ENCODE measurements at regions not wholly inside any gene's neighbourhood (a gene's known extent, or its start where the extent isn't known, plus 50 kb on each side); places are given as distances from the start of the nearest gene placed in this dataset.

DNA sequence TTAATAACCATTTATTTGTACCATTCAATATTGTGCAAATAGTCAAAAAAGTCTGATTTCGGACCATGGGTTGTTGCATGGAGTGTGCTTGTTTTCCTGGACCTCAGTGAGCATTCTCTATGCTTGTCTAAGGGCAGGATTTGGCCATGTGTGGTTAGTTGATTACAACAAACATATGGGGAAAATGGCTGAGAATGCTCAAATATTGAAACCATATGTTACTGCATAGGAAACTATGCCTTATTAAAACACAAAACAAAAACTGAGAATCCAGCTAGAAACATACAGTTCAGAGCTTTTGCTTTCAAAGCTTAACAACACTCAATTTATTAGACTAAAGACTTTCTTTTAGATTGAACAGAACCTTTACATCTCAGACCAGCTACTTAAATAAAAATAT, 928.3 kb downstream of the NR2F1-AS1 start:
- TF ChIP-seq, protein P1, sequence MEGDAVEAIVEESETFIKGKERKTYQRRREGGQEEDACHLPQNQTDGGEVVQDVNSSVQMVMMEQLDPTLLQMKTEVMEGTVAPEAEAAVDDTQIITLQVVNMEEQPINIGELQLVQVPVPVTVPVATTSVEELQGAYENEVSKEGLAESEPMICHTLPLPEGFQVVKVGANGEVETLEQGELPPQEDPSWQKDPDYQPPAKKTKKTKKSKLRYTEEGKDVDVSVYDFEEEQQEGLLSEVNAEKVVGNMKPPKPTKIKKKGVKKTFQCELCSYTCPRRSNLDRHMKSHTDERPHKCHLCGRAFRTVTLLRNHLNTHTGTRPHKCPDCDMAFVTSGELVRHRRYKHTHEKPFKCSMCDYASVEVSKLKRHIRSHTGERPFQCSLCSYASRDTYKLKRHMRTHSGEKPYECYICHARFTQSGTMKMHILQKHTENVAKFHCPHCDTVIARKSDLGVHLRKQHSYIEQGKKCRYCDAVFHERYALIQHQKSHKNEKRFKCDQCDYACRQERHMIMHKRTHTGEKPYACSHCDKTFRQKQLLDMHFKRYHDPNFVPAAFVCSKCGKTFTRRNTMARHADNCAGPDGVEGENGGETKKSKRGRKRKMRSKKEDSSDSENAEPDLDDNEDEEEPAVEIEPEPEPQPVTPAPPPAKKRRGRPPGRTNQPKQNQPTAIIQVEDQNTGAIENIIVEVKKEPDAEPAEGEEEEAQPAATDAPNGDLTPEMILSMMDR (IDR thresholded peaks at IDR 0.05) = no peak
- no peaks in the 10 kb centered on the region for H3K27me3 Mint-ChIP-seq (ENCODE audit: low read depth)
- H3K4me3 Mint-ChIP-seq (ENCODE audit: unreplicated experiment) = no peak overlapping the region
- peaks cover 3% of the 10 kb centered on the region for H3K36me3 Mint-ChIP-seq (ENCODE audit: low read depth)
- H3K27ac Mint-ChIP-seq (ENCODE audit: unreplicated experiment) = no peak overlapping the region
- H3K9me3 Mint-ChIP-seq (ENCODE audit: low read depth) = peaks cover 3% of the 10 kb centered on the region
- H3K4me1 Mint-ChIP-seq (ENCODE audit: low read depth) = peaks cover 3% of the 10 kb centered on the region
- DNase-seq (ENCODE audit: low spot score) = no peak

DNA sequence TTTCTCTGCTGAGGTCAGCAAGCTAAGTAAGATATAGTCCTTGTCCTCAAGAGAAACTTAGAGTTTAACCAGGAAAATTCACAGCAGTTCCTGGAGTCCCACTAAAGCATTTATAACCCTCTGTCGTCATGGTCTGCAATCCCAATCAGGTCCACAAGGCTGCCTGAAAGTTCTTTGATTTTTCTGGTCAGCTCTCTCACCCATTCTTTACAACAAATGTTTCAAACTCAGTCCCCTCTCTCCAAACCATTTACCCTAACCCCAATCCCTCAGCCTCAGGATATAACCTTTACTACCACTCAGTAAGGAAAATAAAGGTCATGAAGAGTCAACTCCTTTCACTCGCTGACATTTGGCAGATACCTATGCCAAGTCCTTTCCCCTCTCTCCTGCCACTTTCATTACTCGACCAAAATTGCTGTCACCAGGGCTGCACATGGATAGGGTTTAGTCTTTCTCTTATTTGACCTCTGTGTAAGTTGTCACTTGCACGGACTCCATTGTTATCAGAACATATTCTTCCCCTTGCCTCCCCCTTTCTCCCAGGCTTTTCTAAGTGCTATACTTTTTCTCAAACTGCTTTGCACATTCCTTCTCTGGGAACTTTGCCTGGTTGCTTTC, 936.6 kb downstream of the NR2F1-AS1 start:
- no peak overlapping the region for H3K4me3 Mint-ChIP-seq (ENCODE audit: unreplicated experiment)
- TF ChIP-seq, protein P1 (IDR thresholded peaks at IDR 0.05) = peak; percentile 30
- peaks cover 3% of the 10 kb centered on the region for H3K36me3 Mint-ChIP-seq (ENCODE audit: low read depth)
- H3K4me1 Mint-ChIP-seq (ENCODE audit: low read depth) = peaks cover 13% of the 10 kb centered on the region
- no peak overlapping the region for H3K27ac Mint-ChIP-seq (ENCODE audit: unreplicated experiment)
- no peaks in the 10 kb centered on the region for H3K27me3 Mint-ChIP-seq (ENCODE audit: low read depth)
- H3K9me3 Mint-ChIP-seq (ENCODE audit: low read depth) = peaks cover 10% of the 10 kb centered on the region
- DNase-seq (ENCODE audit: low spot score) = no peak

DNA sequence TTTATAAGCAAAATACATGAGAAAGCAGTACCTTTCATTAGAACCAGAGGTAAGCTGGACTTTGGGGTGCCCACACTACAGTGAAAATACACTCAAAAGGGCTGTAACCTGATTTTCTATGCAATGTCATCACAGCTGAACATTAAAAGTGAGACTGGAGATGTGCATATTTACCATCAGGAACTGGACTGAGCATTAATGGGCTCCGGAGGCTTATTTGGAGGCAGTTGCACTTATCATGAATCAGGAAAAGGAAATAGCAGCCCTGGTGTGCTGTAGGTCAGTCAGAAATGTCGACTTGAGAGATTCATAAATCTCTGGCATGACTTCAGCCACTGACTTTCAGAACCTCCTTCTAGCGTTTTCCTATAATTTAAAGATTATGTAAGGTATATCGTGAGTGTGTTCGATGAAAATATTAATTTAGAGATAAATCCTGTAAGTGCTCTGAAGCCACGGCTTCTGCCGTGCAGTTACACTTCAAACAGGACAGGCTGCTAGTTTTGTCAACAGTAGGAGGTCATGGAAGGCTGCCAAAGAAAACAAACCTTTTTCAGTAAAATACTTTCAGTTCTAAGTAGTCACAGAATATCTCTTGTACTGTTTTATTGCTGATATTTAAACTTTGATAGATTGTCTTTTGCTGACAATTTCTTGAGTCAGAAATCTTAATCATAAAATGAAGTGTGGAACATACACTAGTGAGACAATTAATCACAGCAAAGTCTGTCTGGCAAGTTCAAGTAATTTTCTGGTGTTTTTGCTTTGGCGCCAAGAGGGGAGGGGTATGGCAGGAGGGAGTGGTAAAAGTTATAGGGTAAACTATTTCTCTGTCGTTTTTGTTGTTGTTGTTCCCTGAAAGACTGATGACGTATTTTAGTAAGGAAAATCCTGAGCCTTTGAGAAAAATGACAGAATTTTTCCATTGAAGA, 939.7 kb downstream of the NR2F1-AS1 start:
- Mint-ChIP-seq H3K4me1 (ENCODE audit: low read depth) (peaks cover 13% of the 10 kb centered on the region), H3K4me3 (ENCODE audit: unreplicated experiment) (peak overlapping the region; percentile 65), H3K27ac (ENCODE audit: unreplicated experiment) (peak overlapping the region; percentile 30), H3K27me3 (ENCODE audit: low read depth) (no peaks in the 10 kb centered on the region), H3K36me3 (ENCODE audit: low read depth) (no peaks in the 10 kb centered on the region), H3K9me3 (ENCODE audit: low read depth) (no peaks in the 10 kb centered on the region)
- DNase-seq (ENCODE audit: low spot score) = no peak
- TF ChIP-seq, protein P1 (IDR thresholded peaks at IDR 0.05) = no peak

DNA sequence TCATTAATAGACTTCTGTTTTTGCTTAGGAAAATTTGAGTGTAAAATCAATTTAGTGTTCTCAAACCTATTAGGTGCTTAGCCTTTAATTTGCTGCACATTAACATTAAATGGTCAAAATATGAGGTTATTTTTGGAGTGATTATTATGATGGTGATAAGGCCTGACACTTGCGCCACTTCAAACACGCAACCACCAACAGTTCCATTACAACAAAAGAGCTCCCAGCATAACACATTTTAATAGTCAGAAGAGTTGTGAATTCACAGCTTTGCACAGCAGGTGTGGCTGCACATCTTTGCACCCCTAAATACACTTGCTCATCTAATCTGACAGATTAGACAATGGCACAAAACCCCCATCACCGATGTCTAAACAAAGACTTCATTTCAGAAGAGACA, 940.7 kb downstream of the NR2F1-AS1 start:
- Mint-ChIP-seq H3K27ac (ENCODE audit: unreplicated experiment) (no peak overlapping the region), H3K4me1 (ENCODE audit: low read depth) (peaks cover 13% of the 10 kb centered on the region), H3K27me3 (ENCODE audit: low read depth) (no peaks in the 10 kb centered on the region), H3K9me3 (ENCODE audit: low read depth) (no peaks in the 10 kb centered on the region), H3K4me3 (ENCODE audit: unreplicated experiment) (no peak overlapping the region), H3K36me3 (ENCODE audit: low read depth) (no peaks in the 10 kb centered on the region)
- no peak for DNase-seq (ENCODE audit: low spot score)
- TF ChIP-seq, protein P1 (IDR thresholded peaks at IDR 0.05) = no peak

DNA sequence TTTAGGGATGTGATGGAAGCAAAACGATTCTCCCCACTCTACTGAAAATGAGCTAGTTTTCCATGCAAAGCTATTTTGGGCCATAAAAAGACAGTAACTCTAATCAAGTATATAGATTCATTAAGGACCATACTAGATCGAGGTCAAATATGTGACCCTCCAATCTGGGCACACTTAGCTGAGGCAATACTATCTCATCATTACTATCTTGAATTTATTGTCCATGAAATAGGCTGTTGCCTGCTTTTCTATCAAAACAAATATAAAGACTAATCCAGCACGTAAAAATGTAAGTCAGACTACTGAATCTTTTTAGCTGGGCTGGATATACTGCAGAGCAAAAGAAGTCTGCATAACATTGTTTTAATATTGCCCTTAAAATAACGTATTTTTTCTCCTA, 943.1 kb downstream of the NR2F1-AS1 start:
- Mint-ChIP-seq H3K36me3 (ENCODE audit: low read depth) (no peaks in the 10 kb centered on the region), H3K27me3 (ENCODE audit: low read depth) (no peaks in the 10 kb centered on the region), H3K4me3 (ENCODE audit: unreplicated experiment) (no peak overlapping the region), H3K27ac (ENCODE audit: unreplicated experiment) (no peak overlapping the region), H3K9me3 (ENCODE audit: low read depth) (no peaks in the 10 kb centered on the region), H3K4me1 (ENCODE audit: low read depth) (peaks cover 13% of the 10 kb centered on the region)
- no peak for DNase-seq (ENCODE audit: low spot score)
- TF ChIP-seq, protein P1 (IDR thresholded peaks at IDR 0.05) = no peak
